ENCODE measurements at regions not wholly inside any gene's neighbourhood (a gene's known extent, or its start where the extent isn't known, plus 50 kb on each side); places are given as distances from the start of the nearest gene placed in this dataset.
A peak's percentile ranks its signal among the peaks of the same experiment; 100 is the strongest.

DNA sequence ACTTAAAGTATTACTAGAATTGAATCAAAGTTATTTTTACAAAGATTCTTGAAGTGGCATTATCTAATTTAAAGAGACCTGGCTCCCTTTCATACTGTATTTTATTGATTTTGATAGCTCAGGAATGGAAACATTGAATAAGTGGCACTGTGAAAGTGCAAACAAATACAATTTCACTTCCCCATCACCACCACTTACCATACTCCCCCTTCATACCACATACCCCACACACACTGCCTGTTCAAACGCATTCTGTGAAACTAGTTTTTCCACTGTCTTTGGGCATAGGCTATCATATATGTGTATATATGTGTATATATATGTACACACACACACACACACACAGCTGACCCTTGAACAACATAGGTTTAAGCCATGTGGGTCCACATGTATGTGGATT, 62.1 kb upstream of the ATG10 start:
- Histone ChIP-seq H3K4me2 (replicated peaks; ENCODE audit: extremely low read depth, low read length, poor library complexity, severe bottlenecking) (no peak overlapping the region), H3K9ac (ENCODE audit: insufficient read depth, low read length, poor library complexity, severe bottlenecking) (no peak overlapping the region), H3K27me3 (ENCODE audit: control insufficient read depth in 2 of 2, insufficient read depth in 2 of 2, low read length in 2 of 2) (no peaks in the 10 kb centered on the region), H3K4me1 (ENCODE audit: control insufficient read depth in 1 of 2, insufficient read depth in 2 of 2, low read length in 2 of 2) (peaks cover 12 to 14% of the 10 kb centered on the region in 2 donors), H2AFZ (ENCODE audit: insufficient read depth, low read depth, low read length, poor library complexity, severe bottlenecking) (no peak overlapping the region), H3K9me3 (replicated peaks in 1 of 2; ENCODE audit: control insufficient read depth in 1 of 2, insufficient read depth in 1 of 2, low read length in 2 of 2) (no peaks in the 10 kb centered on the region), H3K79me2 (ENCODE audit: insufficient read depth, low read length) (no peaks in the 10 kb centered on the region), H3K36me3 (replicated peaks in 1 of 2; ENCODE audit: control insufficient read depth in 1 of 2, insufficient read depth in 2 of 2, low read length in 2 of 2) (no peaks in the 10 kb centered on the region), H3K4me3 (replicated peaks in 1 of 3; ENCODE audit: low read depth in 2 of 3, low read length in 3 of 3) (no peak overlapping the region), H4K20me1 (ENCODE audit: insufficient read depth, low read length) (no peaks in the 10 kb centered on the region), H3K27ac (ENCODE audit: low read depth in 1 of 2, low read length in 2 of 2) (no peak overlapping the region)
- H3K27me3 Mint-ChIP-seq (ENCODE audit: low read depth in 3 of 3): peaks cover 0 to 3% (median 0%) of the 10 kb centered on the region in 3 donors
- no peaks in the 10 kb centered on the region for H3K36me3 Mint-ChIP-seq
- DNase-seq: no peak
- peaks cover 27% of the 10 kb centered on the region for H3K4me1 Mint-ChIP-seq
- H3K4me3 Mint-ChIP-seq: no peak overlapping the region
- H3K27ac Mint-ChIP-seq: no peak overlapping the region
- intact Hi-C loops (cut with micrococcal nuclease): no loop called here
- H3K9me3 Mint-ChIP-seq: peaks cover 0 to 5% (median 0%) of the 10 kb centered on the region in 7 donors
- WGBS (ENCODE audit: insufficient coverage): no CpG with 5 or more reads among the region's 1 CpG
- TF ChIP-seq CTCF (IDR thresholded peaks at IDR 0.05): no peak

GRCh38 chr5:81908771-81909170, 63.1 kb upstream of the ATG10 start:
- H3K4me2 ChIP-seq (replicated peaks; ENCODE audit: extremely low read depth, low read length, poor library complexity, severe bottlenecking): no peak overlapping the region
- TF ChIP-seq CTCF (IDR thresholded peaks at IDR 0.05): no peak
- H3K9ac ChIP-seq (ENCODE audit: insufficient read depth, low read length, poor library complexity, severe bottlenecking): no peak overlapping the region
- WGBS (ENCODE audit: insufficient coverage): no CpG with 5 or more reads among the region's 5 CpGs
- intact Hi-C loops (cut with micrococcal nuclease): no loop called here
- H3K9me3 ChIP-seq (replicated peaks in 1 of 2; ENCODE audit: control insufficient read depth in 1 of 2, insufficient read depth in 1 of 2, low read length in 2 of 2): no peaks in the 10 kb centered on the region
- H3K9me3 Mint-ChIP-seq: peaks cover 0 to 5% (median 0%) of the 10 kb centered on the region in 7 donors
- H4K20me1 ChIP-seq (ENCODE audit: insufficient read depth, low read length): no peaks in the 10 kb centered on the region
- H3K79me2 ChIP-seq (ENCODE audit: insufficient read depth, low read length): no peaks in the 10 kb centered on the region
- no peak overlapping the region for H3K27ac Mint-ChIP-seq
- H3K36me3 ChIP-seq (replicated peaks in 1 of 2; ENCODE audit: control insufficient read depth in 1 of 2, insufficient read depth in 2 of 2, low read length in 2 of 2): no peaks in the 10 kb centered on the region
- peaks cover 12 to 14% of the 10 kb centered on the region in 2 donors for H3K4me1 ChIP-seq (ENCODE audit: control insufficient read depth in 1 of 2, insufficient read depth in 2 of 2, low read length in 2 of 2)
- peak in 1 of 3 donors; percentile 25 for DNase-seq
- peaks cover 27% of the 10 kb centered on the region for H3K4me1 Mint-ChIP-seq
- H3K27me3 ChIP-seq (ENCODE audit: control insufficient read depth in 2 of 2, insufficient read depth in 2 of 2, low read length in 2 of 2): no peaks in the 10 kb centered on the region
- H2AFZ ChIP-seq (ENCODE audit: insufficient read depth, low read depth, low read length, poor library complexity, severe bottlenecking): no peak overlapping the region
- H3K27ac ChIP-seq (ENCODE audit: low read depth in 1 of 2, low read length in 2 of 2): no peak overlapping the region
- peaks cover 0 to 1% (median 0%) of the 10 kb centered on the region in 3 donors for H3K27me3 Mint-ChIP-seq (ENCODE audit: low read depth in 3 of 3)
- no peak overlapping the region for H3K4me3 Mint-ChIP-seq
- H3K36me3 Mint-ChIP-seq: no peaks in the 10 kb centered on the region
- H3K4me3 ChIP-seq (replicated peaks in 1 of 3; ENCODE audit: low read depth in 2 of 3, low read length in 3 of 3): peak overlapping the region in 1 of 3 experiments; percentile 11
